HG03558 (cell line): ENCODE measurements at regions not wholly inside any gene's neighbourhood (a gene's known extent, or its start where the extent isn't known, plus 50 kb on each side); places are given as distances from the start of the nearest gene placed in this dataset.

Experiments
- ATAC-seq: cut with Tn5 transposase; IDR thresholded peaks from one replicate; pipeline ENCODE4 v1.9.1; 2021; ENCODE audit warnings: moderate number of reproducible peaks; ENCODE audit not compliant: unreplicated experiment; ENCODE audit errors: extremely low read depth

- ATAC-seq: no peak
Measured at GRCh38 chr6:163958646-163959045, 544.1 kb downstream of the QKI start.

GRCh38 chr6:163956571-163957407 lies 542.3 kb downstream of the QKI start:
- ATAC-seq: peak; percentile 91

GRCh38 chr6:163955756-163956155 lies 541.2 kb downstream of the QKI start:
- no peak for ATAC-seq

GRCh38 chr6:163955096-163955495 lies 540.6 kb downstream of the QKI start:
- ATAC-seq: no peak

- no peak for ATAC-seq
Measured at GRCh38 chr6:163954088-163954775, 539.7 kb downstream of the QKI start.

- no peak for ATAC-seq
Measured at GRCh38 chr6:163952005-163952404, 537.5 kb downstream of the QKI start.

- no peak for ATAC-seq
Measured at GRCh38 chr6:163951326-163951725, 536.8 kb downstream of the QKI start.

- no peak for ATAC-seq
Measured at GRCh38 chr6:163950159-163950558, 535.6 kb downstream of the QKI start.

- no peak for ATAC-seq
Measured at GRCh38 chr6:163949431-163949830, 534.9 kb downstream of the QKI start.

GRCh38 chr6:163948250-163948649 lies 533.7 kb downstream of the QKI start:
- ATAC-seq: no peak

GRCh38 chr6:163947276-163947675 lies 532.8 kb downstream of the QKI start:
- ATAC-seq: no peak

GRCh38 chr6:163946437-163946836 lies 531.9 kb downstream of the QKI start:
- no peak for ATAC-seq

- no peak for ATAC-seq
Measured at GRCh38 chr6:163945808-163946207, 531.3 kb downstream of the QKI start.

GRCh38 chr6:163944897-163945296 lies 530.4 kb downstream of the QKI start:
- ATAC-seq: no peak

- ATAC-seq: no peak
Measured at GRCh38 chr6:163943607-163944385, 529.3 kb downstream of the QKI start.

- ATAC-seq: no peak
Measured at GRCh38 chr6:163942790-163943189, 528.3 kb downstream of the QKI start.

GRCh38 chr6:163941624-163941976 lies 527.1 kb downstream of the QKI start:
- no peak for ATAC-seq

- ATAC-seq: no peak
Measured at GRCh38 chr6:163940705-163941623, 526.4 kb downstream of the QKI start.

- no peak for ATAC-seq
Measured at GRCh38 chr6:163937071-163937470, 522.6 kb downstream of the QKI start.

GRCh38 chr6:163935158-163935762 lies 520.7 kb downstream of the QKI start:
- ATAC-seq: no peak
